Prostate gland (tissue), 2 donors: ENCODE measurements at regions not wholly inside any gene's neighbourhood (a gene's known extent, or its start where the extent isn't known, plus 50 kb on each side); places are given as distances from the start of the nearest gene placed in this dataset.
"Not testable (repeated sequence)": the region's sequence is repeated elsewhere in the genome, so short reads cannot be mapped to it uniquely, and the experiment has no call there.

Experiments used
- DNase-seq: peaks from one replicate; pipeline ENCODE4 v3.0.0-alpha.2; 2019; ENCODE audit warnings: low spot score
- H3K27ac ChIP-seq, 2 donors: fragments of 200-600 bp; sonication (generic); 2 replicates each; pipeline ENCODE4 v1.5.1; 2017 to 2019
- H3K27me3 ChIP-seq: fragments of 200-600 bp; sonication (generic); replicated peaks from 2 replicates; pipeline ENCODE4 v1.5.1; 2019; ENCODE audit not compliant: insufficient read depth
- H3K36me3 ChIP-seq, 2 donors: fragments of 200-600 bp; sonication (generic); 1 replicate in 1 of 2; 2 replicates in 1 of 2; pipeline versions ENCODE4 v1.5.1 to v1.8.1; 2017 to 2019
- H3K4me1 ChIP-seq: fragments of 200-600 bp; sonication (generic); replicated peaks from 2 replicates; pipeline ENCODE4 v1.5.1; 2019
- H3K4me3 ChIP-seq, 2 donors: fragments of 200-600 bp; sonication (generic); 2 replicates each; pipeline ENCODE4 v1.5.1; 2017 to 2019
- H3K9me3 ChIP-seq: fragments of 200-600 bp; sonication (generic); 2 replicates; pipeline ENCODE4 v1.5.1; 2017
- CTCF ChIP-seq, 4 experiments: fragments of 200-600 bp in 2 of 4; fragments of 450-650 bp in 2 of 4; sonication (generic) in 2 of 4; IDR thresholded peaks; 1 replicate in 3 of 4; 2 replicates in 1 of 4; pipeline ENCODE4 v1.5.1; 2016 to 2019; ENCODE audit warnings: antibody characterized with exemption in 4 of 4, mild to moderate bottlenecking in 2 of 4, moderate library complexity in 2 of 4
- POLR2A ChIP-seq: fragments of 450-650 bp; IDR thresholded peaks from one replicate; pipeline ENCODE4 v1.6.1; 2016; ENCODE audit warnings: antibody characterized with exemption, mild to moderate bottlenecking
- POLR2AphosphoS5 ChIP-seq: sonication (generic); formaldehyde crosslinking; IDR thresholded peaks from one replicate; pipeline ENCODE4 v1.6.1; 2017; ENCODE audit warnings: antibody characterized with exemption
- WGBS: methylation state at CpG from one replicate; pipeline ENCODE4 v1.1.5; 2018; 5-methylcytosine and 5-hydroxymethylcytosine counted together
- intact Hi-C: fragments of 100-400 bp; cut with DNase I; formaldehyde crosslinking; loops from one replicate; pipeline ENCODE4 v1.14.2; 2022

DNA sequence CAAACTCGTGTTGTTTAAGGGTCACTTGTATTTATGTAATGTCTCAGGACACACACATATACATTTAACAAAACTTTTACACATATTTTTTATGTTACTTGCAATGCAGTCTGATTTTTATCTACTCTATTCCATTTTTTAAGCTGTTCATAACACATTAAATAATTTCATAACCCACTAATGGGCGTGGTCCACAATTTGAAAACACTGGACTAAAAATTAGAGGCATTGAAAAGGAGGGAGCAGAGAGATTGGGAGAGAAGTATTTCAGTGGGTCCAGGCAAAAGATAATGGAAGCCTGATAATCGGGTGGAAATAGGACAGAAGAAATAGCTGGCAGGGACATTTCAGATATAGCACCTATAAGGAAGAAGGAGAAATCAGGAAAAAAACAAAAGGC, 597.3 kb upstream of the CLINT1 start:
- WGBS: 88% methylated on average over 3 of the region's 3 CpGs

GRCh38 chr5:158451993-158452672, 593.2 kb upstream of the CLINT1 start:
- H3K4me3 ChIP-seq: no peak overlapping the region
- TF ChIP-seq POLR2AphosphoS5 (no peak), POLR2A (no peak), CTCF (IDR thresholded peaks at IDR 0.05) (no peak)
- no peaks in the 10 kb centered on the region for H3K27me3 ChIP-seq
- H3K27ac ChIP-seq: no peak overlapping the region
- no peak for DNase-seq
- no peaks in the 10 kb centered on the region for H3K36me3 ChIP-seq
- no peaks in the 10 kb centered on the region for H3K9me3 ChIP-seq
- H3K4me1 ChIP-seq: no peaks in the 10 kb centered on the region
- 80% methylated on average over 13 of the region's 13 CpGs for WGBS
- intact Hi-C loops: no loop called here

More for the DNA sequence above, 597.3 kb upstream of the CLINT1 start:
- no peaks in the 10 kb centered on the region for H3K27me3 ChIP-seq
- no peaks in the 10 kb centered on the region for H3K9me3 ChIP-seq
- H3K4me3 ChIP-seq: no peak overlapping the region
- no peaks in the 10 kb centered on the region for H3K4me1 ChIP-seq
- intact Hi-C loops: no loop called here
- no peak for DNase-seq
- TF ChIP-seq CTCF (IDR thresholded peaks at IDR 0.05) (no peak), POLR2AphosphoS5 (no peak), POLR2A (no peak)
- H3K27ac ChIP-seq: no peak overlapping the region
- no peaks in the 10 kb centered on the region for H3K36me3 ChIP-seq

GRCh38 chr5:158451203-158451992, 592.5 kb upstream of the CLINT1 start:
- 55% methylated on average over 8 of the region's 8 CpGs for WGBS
- DNase-seq: no peak
- intact Hi-C loops: no loop called here

DNA sequence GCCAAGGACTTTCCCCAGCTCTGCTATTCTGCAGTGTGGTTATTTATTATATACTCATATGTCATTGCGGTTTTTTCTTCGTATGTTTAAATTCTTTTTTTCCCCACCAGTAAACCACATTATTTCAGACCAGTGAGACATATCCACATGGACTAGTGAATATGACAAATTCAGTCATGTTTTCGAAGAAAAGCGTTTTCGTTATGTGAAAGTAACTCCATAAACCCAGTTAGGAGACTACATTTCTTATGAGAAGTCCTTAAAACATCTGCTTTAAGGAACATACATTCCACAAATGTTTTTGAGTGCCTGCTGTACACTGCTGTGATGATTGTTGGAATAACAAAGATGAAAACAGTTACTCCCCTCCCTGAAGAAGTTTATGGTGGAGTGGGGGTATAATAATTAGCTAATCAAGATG, 591.8 kb upstream of the CLINT1 start:
- WGBS: 83% methylated on average over 5 of the region's 5 CpGs
- H3K9me3 ChIP-seq: no peaks in the 10 kb centered on the region
- intact Hi-C loops: no loop called here
- H3K4me3 ChIP-seq: no peak overlapping the region
- H3K27me3 ChIP-seq: no peaks in the 10 kb centered on the region
- no peak for DNase-seq
- no peak overlapping the region for H3K27ac ChIP-seq
- H3K36me3 ChIP-seq: no peaks in the 10 kb centered on the region
- no peaks in the 10 kb centered on the region for H3K4me1 ChIP-seq
- no peak for TF ChIP-seq POLR2A
- TF ChIP-seq CTCF (IDR thresholded peaks at IDR 0.05): no peak
- no peak for TF ChIP-seq POLR2AphosphoS5

More at GRCh38 chr5:158451203-158451992, 592.5 kb upstream of the CLINT1 start:
- no peak overlapping the region for H3K4me3 ChIP-seq
- H3K27ac ChIP-seq: no peak overlapping the region
- H3K4me1 ChIP-seq: no peaks in the 10 kb centered on the region
- H3K27me3 ChIP-seq: no peaks in the 10 kb centered on the region
- H3K9me3 ChIP-seq: no peaks in the 10 kb centered on the region
- no peak for TF ChIP-seq CTCF (IDR thresholded peaks at IDR 0.05)
- no peak for TF ChIP-seq POLR2AphosphoS5
- no peak for TF ChIP-seq POLR2A
- no peaks in the 10 kb centered on the region for H3K36me3 ChIP-seq

DNA sequence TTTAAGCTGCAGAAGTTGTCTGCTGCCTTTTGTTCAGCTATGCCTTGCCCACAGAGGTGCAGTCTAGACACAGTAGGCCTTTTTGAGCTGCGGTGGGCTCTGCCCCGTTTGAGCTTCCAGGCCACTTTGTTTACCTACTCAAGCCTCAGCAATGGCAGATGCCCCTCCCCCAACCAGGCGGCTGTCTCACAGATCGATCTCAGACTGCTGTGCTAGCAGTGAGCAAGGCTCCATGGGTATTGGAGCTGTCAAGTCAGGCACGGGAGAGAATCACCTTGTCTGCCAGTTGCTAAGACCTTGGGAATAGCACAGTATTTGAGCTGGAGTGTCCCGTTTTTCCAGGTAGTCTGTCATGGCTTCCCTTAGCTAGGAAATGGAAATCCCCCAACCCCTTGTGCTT, 587.8 kb upstream of the CLINT1 start:
- H3K9me3 ChIP-seq, intact Hi-C loops, DNase-seq, H3K27me3 ChIP-seq, H3K4me3 ChIP-seq, H3K27ac ChIP-seq, H3K36me3 ChIP-seq, H3K4me1 ChIP-seq: not testable (repeated sequence)
- 45% methylated on average over 6 of the region's 6 CpGs for WGBS

- H3K4me1 ChIP-seq, H3K4me3 ChIP-seq, DNase-seq, H3K27ac ChIP-seq, H3K27me3 ChIP-seq, H3K9me3 ChIP-seq, intact Hi-C loops, H3K36me3 ChIP-seq: not testable (repeated sequence)
- 84% methylated on average over 3 of the region's 3 CpGs for WGBS
These were observed 580.3 kb upstream of the CLINT1 start for GRCh38 chr5:158439204-158439603.
